ENCODE measurements at regions not wholly inside any gene's neighbourhood (a gene's known extent, or its start where the extent isn't known, plus 50 kb on each side); places are given as distances from the start of the nearest gene placed in this dataset.

DNA sequence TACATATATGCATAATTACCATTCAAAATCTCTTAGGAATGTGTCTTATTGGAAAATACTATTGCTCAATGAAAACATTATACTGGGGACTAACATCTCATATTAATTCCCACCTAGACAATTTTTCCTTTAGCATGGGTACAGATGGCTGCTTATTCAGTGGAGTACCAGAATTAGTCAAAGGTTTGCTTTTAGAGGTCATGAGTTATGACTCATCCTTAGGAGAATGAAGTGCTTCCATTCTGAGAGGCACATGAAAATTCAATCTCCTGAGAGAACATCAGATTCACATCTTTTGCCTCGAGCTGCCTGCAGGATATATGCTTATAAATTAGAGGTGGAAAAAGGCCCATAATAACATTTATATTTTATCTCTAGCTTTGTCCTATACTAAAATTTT is 378.0 kb upstream of the DMD start (continued):
- no peak for TF ChIP-seq KDM5B (CRISPR knock-in tag; IDR thresholded peaks at IDR 0.05; ENCODE audit: borderline replicate concordance)

DNA sequence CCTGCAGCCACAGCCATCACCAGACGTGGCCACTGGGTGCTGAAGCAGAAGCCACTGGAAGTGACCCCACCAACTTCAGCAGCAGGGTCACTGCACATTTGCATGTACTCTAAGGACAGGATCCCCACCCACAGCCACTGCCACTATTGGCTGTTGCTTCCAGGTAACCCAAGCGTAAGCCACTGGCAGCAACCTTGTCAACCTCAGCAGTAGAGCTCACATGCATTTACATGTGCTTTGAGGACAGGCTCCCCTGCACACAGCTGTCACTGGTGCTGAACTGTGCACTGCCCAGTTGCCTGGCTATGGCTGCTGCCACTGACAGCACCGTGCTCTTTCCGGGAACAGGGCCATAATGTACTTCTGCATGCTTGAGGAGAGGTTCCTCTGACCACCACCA is 332.4 kb upstream of the DMD start:
- FAIRE-seq, result no peak
- H3K9ac ChIP-seq (ENCODE audit: insufficient read depth, low read depth, low read length), result no peak overlapping the region

More for the DNA sequence above, 332.4 kb upstream of the DMD start:
- Histone ChIP-seq H3K4me1 (ENCODE audit: insufficient read depth, low read length) (no peaks in the 10 kb centered on the region), H4K20me1 (ENCODE audit: insufficient read depth, low read length) (no peaks in the 10 kb centered on the region), H3K27ac (ENCODE audit: extremely low read length, insufficient read depth, low read length) (no peak overlapping the region), H3K27me3 (ENCODE audit: control insufficient read depth in 1 of 2, insufficient read depth in 2 of 2, low read length in 2 of 2) (no peaks in the 10 kb centered on the region), H2AFZ (ENCODE audit: low read length) (no peak overlapping the region), H3K4me3 (replicated peaks in 1 of 3; ENCODE audit: insufficient read depth in 1 of 3, low read depth in 2 of 3, low read length in 3 of 3) (no peak overlapping the region), H3K4me2 (ENCODE audit: low read depth, low read length) (no peak overlapping the region), H3K9me3 (ENCODE audit: low read length) (no peaks in the 10 kb centered on the region; the same call in 1 of the 2 replicates), H3K36me3 (replicated peaks in 1 of 2; ENCODE audit: control insufficient read depth in 1 of 2, insufficient read depth in 2 of 2, low read length in 2 of 2) (no peaks in the 10 kb centered on the region), H3K79me2 (ENCODE audit: insufficient read depth, low read length) (no peaks in the 10 kb centered on the region)
- ChIA-PET POLR2A (no interaction called here), CTCF (ENCODE audit: low intra/inter-chr PET ratio, low total read pairs) (no interaction called here)
- no peak for DNase-seq (ENCODE audit: low spot score)
- no peak for ATAC-seq
- in situ Hi-C loops (cut with HindIII; ENCODE audit: extremely low pct_ligation_motif_present, low pct_unique_long_range_greater_than_20kb), result no loop called here
- TF ChIP-seq, protein P1, sequence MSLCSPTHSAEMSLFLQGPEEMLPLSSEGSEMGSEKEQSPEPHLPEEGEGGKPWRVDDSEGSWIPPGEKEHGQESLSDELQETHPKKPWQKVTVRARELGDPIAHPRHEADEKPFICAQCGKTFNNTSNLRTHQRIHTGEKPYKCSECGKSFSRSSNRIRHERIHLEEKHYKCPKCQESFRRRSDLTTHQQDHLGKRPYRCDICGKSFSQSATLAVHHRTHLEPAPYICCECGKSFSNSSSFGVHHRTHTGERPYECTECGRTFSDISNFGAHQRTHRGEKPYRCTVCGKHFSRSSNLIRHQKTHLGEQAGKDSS (CRISPR knock-in tag; IDR thresholded peaks at IDR 0.05; ENCODE audit: borderline replicate concordance, low read depth), result no peak
- no peak for TF ChIP-seq CHD2 (IDR thresholded peaks at IDR 0.05; ENCODE audit: low read depth, low read length)
- no peak for TF ChIP-seq CHD4 (IDR thresholded peaks at IDR 0.05; ENCODE audit: borderline replicate concordance, low read length)
- no peak for TF ChIP-seq ZNF44 (CRISPR knock-in tag; IDR thresholded peaks at IDR 0.05)
- TF ChIP-seq NONO (IDR thresholded peaks at IDR 0.05), result no peak
- no peak for TF ChIP-seq NONO (CRISPR knock-in tag; conservative IDR thresholded peaks at IDR 0.05)
- no peak for TF ChIP-seq ZNF570 (CRISPR knock-in tag; IDR thresholded peaks at IDR 0.05; ENCODE audit: borderline replicate concordance)
- TF ChIP-seq TBX2 (CRISPR knock-in tag; IDR thresholded peaks at IDR 0.05; ENCODE audit: borderline replicate concordance), result no peak
- no peak for TF ChIP-seq CCAR2 (optimal IDR thresholded peaks at IDR 0.05; ENCODE audit: low read depth, low read length)
- no peak for TF ChIP-seq EED (CRISPR knock-in tag; IDR thresholded peaks at IDR 0.05)
- TF ChIP-seq FOXA3 (CRISPR knock-in tag; IDR thresholded peaks at IDR 0.05), result no peak
- TF ChIP-seq SSRP1 (CRISPR knock-in tag; IDR thresholded peaks at IDR 0.05), result no peak
- TF ChIP-seq KAT2B (IDR thresholded peaks at IDR 0.05; ENCODE audit: borderline replicate concordance, low read depth, low read length), result no peak
- no peak for TF ChIP-seq ZFAT (CRISPR knock-in tag; conservative IDR thresholded peaks at IDR 0.05)
- TF ChIP-seq, protein P2, sequence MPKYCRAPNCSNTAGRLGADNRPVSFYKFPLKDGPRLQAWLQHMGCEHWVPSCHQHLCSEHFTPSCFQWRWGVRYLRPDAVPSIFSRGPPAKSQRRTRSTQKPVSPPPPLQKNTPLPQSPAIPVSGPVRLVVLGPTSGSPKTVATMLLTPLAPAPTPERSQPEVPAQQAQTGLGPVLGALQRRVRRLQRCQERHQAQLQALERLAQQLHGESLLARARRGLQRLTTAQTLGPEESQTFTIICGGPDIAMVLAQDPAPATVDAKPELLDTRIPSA (CRISPR knock-in tag; IDR thresholded peaks at IDR 0.05; ENCODE audit: borderline replicate concordance), result no peak
- TF ChIP-seq REXO4 (CRISPR knock-in tag; IDR thresholded peaks at IDR 0.05; ENCODE audit: borderline replicate concordance), result no peak
- TF ChIP-seq EEA1 (CRISPR knock-in tag; IDR thresholded peaks at IDR 0.05; ENCODE audit: borderline replicate concordance), result no peak
- TF ChIP-seq, protein P3, sequence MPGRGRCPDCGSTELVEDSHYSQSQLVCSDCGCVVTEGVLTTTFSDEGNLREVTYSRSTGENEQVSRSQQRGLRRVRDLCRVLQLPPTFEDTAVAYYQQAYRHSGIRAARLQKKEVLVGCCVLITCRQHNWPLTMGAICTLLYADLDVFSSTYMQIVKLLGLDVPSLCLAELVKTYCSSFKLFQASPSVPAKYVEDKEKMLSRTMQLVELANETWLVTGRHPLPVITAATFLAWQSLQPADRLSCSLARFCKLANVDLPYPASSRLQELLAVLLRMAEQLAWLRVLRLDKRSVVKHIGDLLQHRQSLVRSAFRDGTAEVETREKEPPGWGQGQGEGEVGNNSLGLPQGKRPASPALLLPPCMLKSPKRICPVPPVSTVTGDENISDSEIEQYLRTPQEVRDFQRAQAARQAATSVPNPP (CRISPR knock-in tag; IDR thresholded peaks at IDR 0.05), result no peak
- no peak for TF ChIP-seq MAFF (IDR thresholded peaks at IDR 0.05; ENCODE audit: low read depth, low read length)
- no peak for TF ChIP-seq SRSF4 (IDR thresholded peaks at IDR 0.05; ENCODE audit: low read depth, low read length, poor library complexity, severe bottlenecking)
- TF ChIP-seq ZNF501 (CRISPR knock-in tag; IDR thresholded peaks at IDR 0.05), result no peak
- BruUV-seq (replicated peaks), result no TSS peak
- intact Hi-C loops (cut with micrococcal nuclease; ENCODE audit: unreplicated experiment), result no loop called here
- no CpG with 5 or more reads among the region's 4 CpGs for WGBS (ENCODE audit: low lambda C conversion rate)
